GM12878 (cell line): ENCODE measurements at regions not wholly inside any gene's neighbourhood (a gene's known extent, or its start where the extent isn't known, plus 50 kb on each side); places are given as distances from the start of the nearest gene placed in this dataset.

ENCODE experiments used
- ATAC-seq: fragments of 200-7000 bp; cut with Tn5 transposase; 3 replicates; pipeline ENCODE4 v1.9.1; 2020; ENCODE audit warnings: mild to moderate bottlenecking, moderate library complexity
- BruUV-seq: library from RNA; stranded (reverse); fragments of 400-500 nt; replicated peaks from 2 replicates; lab custom pipeline; 2021; lab: Mats Ljungman, UMichigan
- CTCF ChIA-PET: fragments of 300-600 bp; sonication (Branson Sonifier 250); formaldehyde crosslinking; extraction: SDS; loops from one replicate; lab custom pipeline; 2021; ENCODE audit warnings: inconsistent platforms; lab: Yijun Ruan, JAX
- POLR2A ChIA-PET: fragments of 350-600 bp; formaldehyde crosslinking; extraction: SDS; loops from one replicate; lab custom pipeline; 2021; ENCODE audit warnings: inconsistent platforms; lab: Charles Lee
- RAD21 ChIA-PET: fragments of 300-600 bp; sonication (Branson Sonifier 250); formaldehyde crosslinking; loops from one replicate; lab custom pipeline; 2023; ENCODE audit warnings: antibody characterized with exemption; ENCODE audit not compliant: unreplicated experiment; lab: Charles Lee
- SMC1A ChIA-PET: fragments of 300-600 bp; sonication (Branson Sonifier 250); formaldehyde crosslinking; loops from one replicate; lab custom pipeline; 2023; ENCODE audit not compliant: unreplicated experiment, uncharacterized antibody; lab: Charles Lee
- DNase-seq: peaks from one replicate; pipeline ENCODE4 v3.0.0-alpha.2; 2011; ENCODE audit warnings: low read depth, low spot score
- FAIRE-seq: peaks from 3 replicates; lab custom pipeline; 2011; peaks lifted over from hg19 to GRCh38; lab: Jason Lieb, UNC
- H2AFZ ChIP-seq: 2 replicates; pipeline ENCODE4 v1.6.0; 2011; ENCODE audit warnings: low read depth, low read length, control low read depth; ENCODE audit not compliant: control insufficient read depth
- H3K27ac ChIP-seq: 2 replicates; pipeline ENCODE4 v1.5.1; 2011; ENCODE audit warnings: control low read depth; ENCODE audit not compliant: control insufficient read depth, insufficient read depth
- H3K27me3 ChIP-seq, 2 experiments: replicated peaks in 1 of 2; 2 replicates each; pipeline versions ENCODE4 v1.6.0 to v1.6.1; 2011; ENCODE audit warnings: low read length in 1 of 2; ENCODE audit not compliant: control insufficient read depth in 2 of 2, insufficient read depth in 2 of 2
- H3K36me3 ChIP-seq, 2 experiments: 2 replicates each; pipeline ENCODE4 v1.5.1; 2011; ENCODE audit warnings: low read length in 1 of 2; ENCODE audit not compliant: control insufficient read depth in 2 of 2, insufficient read depth in 2 of 2
- H3K4me1 ChIP-seq: 2 replicates; pipeline ENCODE4 v1.6.1; 2011; ENCODE audit warnings: mild to moderate bottlenecking, low read length, moderate library complexity, mixed read lengths; ENCODE audit not compliant: control insufficient read depth, insufficient read depth
- H3K4me2 ChIP-seq: 2 replicates; pipeline ENCODE4 v1.6.0; 2011; ENCODE audit warnings: control low read depth; ENCODE audit not compliant: control insufficient read depth, insufficient read depth
- H3K4me3 ChIP-seq: fragments of 200-600 bp; sonication (generic); 2 replicates; pipeline ENCODE4 v1.5.1; 2016
- H3K79me2 ChIP-seq: 2 replicates; pipeline ENCODE4 v1.6.0; 2011; ENCODE audit warnings: low read length; ENCODE audit not compliant: control insufficient read depth, insufficient read depth
- H3K9ac ChIP-seq: 2 replicates; pipeline ENCODE4 v1.8.0; 2011; ENCODE audit warnings: low read length, control low read depth, mixed read lengths; ENCODE audit not compliant: control insufficient read depth, insufficient read depth
- H3K9me3 ChIP-seq: replicated peaks from 3 replicates; pipeline ENCODE4 v1.5.1; 2011; ENCODE audit warnings: mild to moderate bottlenecking, low read length; ENCODE audit not compliant: control insufficient read depth, insufficient read depth
- H4K20me1 ChIP-seq: 2 replicates; pipeline ENCODE4 v1.6.0; 2011; ENCODE audit not compliant: control insufficient read depth, insufficient read depth
- DPF2 ChIP-seq: fragments of 450-650 bp; IDR thresholded peaks from 2 replicates; pipeline ENCODE4 v1.6.1; 2017; ENCODE audit warnings: mild to moderate bottlenecking
- ETV6 ChIP-seq, 2 experiments: fragments of 450-650 bp in 1 of 2; IDR thresholded peaks in 1 of 2; conservative IDR thresholded peaks in 1 of 2; 2 replicates each; pipeline ENCODE4 v1.6.1; 2014; ENCODE audit warnings: antibody characterized with exemption in 1 of 2, borderline replicate concordance in 1 of 2, low read depth in 1 of 2, mild to moderate bottlenecking in 1 of 2, moderate library complexity in 1 of 2
- EZH2 ChIP-seq: IDR thresholded peaks from 2 replicates; pipeline ENCODE4 v1.6.1; 2012; ENCODE audit warnings: low read depth, mild to moderate bottlenecking, control low read depth, inconsistent platforms, low read length, borderline replicate concordance; ENCODE audit not compliant: control insufficient read depth
- FOS ChIP-seq: IDR thresholded peaks from 3 replicates; pipeline ENCODE4 v1.6.1; 2011; ENCODE audit warnings: borderline replicate concordance; ENCODE audit not compliant: insufficient read length; ENCODE audit errors: extremely low read depth
- FOXK2 ChIP-seq: fragments of 450-650 bp; IDR thresholded peaks from 2 replicates; pipeline ENCODE4 v1.6.1; 2017; ENCODE audit warnings: mild to moderate bottlenecking, moderate library complexity
- HSF1 ChIP-seq: fragments of 150-350 bp; IDR thresholded peaks from 2 replicates; pipeline ENCODE4 v1.6.1; 2014; ENCODE audit warnings: mild to moderate bottlenecking, low read depth, low read length
- IKZF1 ChIP-seq: fragments of 450-650 bp; conservative IDR thresholded peaks from 2 replicates; pipeline ENCODE4 v1.6.1; 2017; ENCODE audit warnings: antibody characterized with exemption, mild to moderate bottlenecking
- IKZF2 ChIP-seq, 2 experiments: fragments of 450-650 bp; IDR thresholded peaks; 2 replicates each; pipeline ENCODE4 v1.6.1; 2017; ENCODE audit warnings: mild to moderate bottlenecking in 2 of 2, moderate library complexity in 2 of 2
- IRF4 ChIP-seq: IDR thresholded peaks from 2 replicates; pipeline ENCODE4 v1.6.1; 2011; ENCODE audit warnings: low read depth, low read length
- LARP7 ChIP-seq: fragments of 450-650 bp; IDR thresholded peaks from 2 replicates; pipeline ENCODE4 v1.6.1; 2017; ENCODE audit warnings: mild to moderate bottlenecking
- NFXL1 ChIP-seq: fragments of 450-650 bp; IDR thresholded peaks from 2 replicates; pipeline ENCODE4 v1.6.1; 2017; ENCODE audit warnings: antibody characterized with exemption, mild to moderate bottlenecking, borderline replicate concordance
- PAX5 ChIP-seq: IDR thresholded peaks from 2 replicates; pipeline ENCODE4 v1.6.1; 2011; ENCODE audit warnings: low read depth, low read length, borderline replicate concordance
- PAX8 ChIP-seq: fragments of 450-650 bp; IDR thresholded peaks from 2 replicates; pipeline ENCODE4 v1.6.1; 2017; ENCODE audit warnings: mild to moderate bottlenecking, moderate library complexity
- PML ChIP-seq: IDR thresholded peaks from 2 replicates; pipeline ENCODE4 v1.6.1; 2012; ENCODE audit warnings: low read length, inconsistent platforms
- POLR2AphosphoS5 ChIP-seq: IDR thresholded peaks from 2 replicates; pipeline ENCODE4 v1.6.1; 2011; ENCODE audit warnings: mild to moderate bottlenecking, low read length, inconsistent platforms
- STAT1 ChIP-seq: fragments of 450-650 bp; conservative IDR thresholded peaks from 2 replicates; pipeline ENCODE4 v1.6.1; 2014; ENCODE audit warnings: antibody characterized with exemption, mild to moderate bottlenecking
- STAT3 ChIP-seq: IDR thresholded peaks from 2 replicates; pipeline ENCODE4 v1.6.1; 2011; ENCODE audit warnings: low read depth, low read length, improper control_type of control experiment
- TBL1XR1 ChIP-seq: IDR thresholded peaks from 2 replicates; pipeline ENCODE4 v1.6.1; 2012; ENCODE audit warnings: low read depth, low read length, improper control_type of control experiment
- ZNF384 ChIP-seq: IDR thresholded peaks from 2 replicates; pipeline ENCODE4 v1.6.1; 2012; ENCODE audit warnings: low read depth, mild to moderate bottlenecking, low read length, improper control_type of control experiment, borderline replicate concordance
- WGBS: methylation state at CpG from one replicate; pipeline ENCODE4 v1.1.6; 2016; ENCODE audit warnings: low lambda C conversion rate; ENCODE audit not compliant: insufficient replicate concordance, insufficient coverage; ENCODE audit errors: missing lambda C conversion rate; 5-methylcytosine and 5-hydroxymethylcytosine counted together
- in situ Hi-C: fragments of 300-500 bp; cut with MboI; formaldehyde crosslinking; loops from 9 replicates; pipeline ENCODE4 v1.14.3; 2018; ENCODE audit warnings: mixed read lengths
- intact Hi-C: fragments of 100-400 bp; cut with micrococcal nuclease; formaldehyde crosslinking; loops from one replicate; pipeline ENCODE4 v1.14.2; 2022; ENCODE audit not compliant: unreplicated experiment
- TF ChIP-seq, protein P1 (sequence below): IDR thresholded peaks from 2 replicates; pipeline ENCODE4 v1.6.1; 2012; ENCODE audit warnings: low read length, inconsistent platforms
- TF ChIP-seq, protein P2 (sequence below): IDR thresholded peaks from 2 replicates; pipeline ENCODE4 v1.6.1; 2012; ENCODE audit warnings: low read depth, low read length, improper control_type of control experiment

DNA sequence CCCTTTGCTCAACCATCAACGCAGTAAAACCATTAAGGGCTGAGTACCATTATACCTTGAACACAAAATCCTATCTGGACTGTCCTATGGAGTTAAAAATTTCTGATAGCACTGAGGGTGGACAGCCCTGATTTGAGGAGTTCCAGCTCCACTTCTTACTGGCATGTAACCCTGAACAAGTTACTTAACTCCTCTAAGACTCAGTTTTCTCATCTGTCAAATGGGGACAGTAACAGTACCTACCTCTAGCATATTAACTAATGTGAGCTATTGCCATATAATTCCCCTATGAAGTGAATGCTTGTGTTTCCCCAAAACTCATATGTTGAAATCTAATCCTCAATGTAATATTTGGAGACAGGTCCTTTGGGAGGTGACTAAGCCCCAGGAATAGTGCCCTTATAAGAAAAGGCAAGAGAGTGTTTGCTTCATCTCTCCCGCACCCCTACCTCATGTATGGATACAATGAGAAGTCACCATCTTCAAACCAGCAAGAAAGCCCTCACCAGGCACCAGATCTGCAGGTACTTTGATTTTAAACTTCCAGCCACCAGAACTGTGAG lies 61.9 kb upstream of the DOCK9 start (continued):
- TF ChIP-seq PAX8 (no peak), NFXL1 (no peak), STAT3 (no peak), FOS (no peak), LARP7 (no peak), ZNF384 (no peak), PAX5 (no peak), IKZF2 (IDR thresholded peaks at IDR 0.05) (no peak), IKZF1 (no peak)
- TF ChIP-seq, protein P1, sequence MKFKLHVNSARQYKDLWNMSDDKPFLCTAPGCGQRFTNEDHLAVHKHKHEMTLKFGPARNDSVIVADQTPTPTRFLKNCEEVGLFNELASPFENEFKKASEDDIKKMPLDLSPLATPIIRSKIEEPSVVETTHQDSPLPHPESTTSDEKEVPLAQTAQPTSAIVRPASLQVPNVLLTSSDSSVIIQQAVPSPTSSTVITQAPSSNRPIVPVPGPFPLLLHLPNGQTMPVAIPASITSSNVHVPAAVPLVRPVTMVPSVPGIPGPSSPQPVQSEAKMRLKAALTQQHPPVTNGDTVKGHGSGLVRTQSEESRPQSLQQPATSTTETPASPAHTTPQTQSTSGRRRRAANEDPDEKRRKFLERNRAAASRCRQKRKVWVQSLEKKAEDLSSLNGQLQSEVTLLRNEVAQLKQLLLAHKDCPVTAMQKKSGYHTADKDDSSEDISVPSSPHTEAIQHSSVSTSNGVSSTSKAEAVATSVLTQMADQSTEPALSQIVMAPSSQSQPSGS = no peak
- TF ChIP-seq, protein P2, sequence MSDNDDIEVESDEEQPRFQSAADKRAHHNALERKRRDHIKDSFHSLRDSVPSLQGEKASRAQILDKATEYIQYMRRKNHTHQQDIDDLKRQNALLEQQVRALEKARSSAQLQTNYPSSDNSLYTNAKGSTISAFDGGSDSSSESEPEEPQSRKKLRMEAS = no peak

GRCh38 chr13:99040536-99041131 lies 62.8 kb upstream of the DOCK9 start:
- Histone ChIP-seq H3K79me2 (no peaks in the 10 kb centered on the region), H2AFZ (no peak overlapping the region), H3K9me3 (no peaks in the 10 kb centered on the region), H3K4me1 (peaks cover 8% of the 10 kb centered on the region), H3K9ac (no peak overlapping the region), H3K27ac (no peak overlapping the region), H3K4me3 (no peak overlapping the region), H3K36me3 (no peaks in the 10 kb centered on the region), H3K4me2 (no peak overlapping the region), H4K20me1 (no peaks in the 10 kb centered on the region), H3K27me3 (no peaks in the 10 kb centered on the region)
- in situ Hi-C loops (no loop called here), intact Hi-C loops (no loop called here)
- no TSS peak for BruUV-seq
- 39% methylated on average over 3 of the region's 3 CpGs for WGBS
- ChIA-PET SMC1A (no interaction called here), CTCF (no interaction called here), POLR2A (no interaction called here), RAD21 (no interaction called here)
- DNase-seq (no peak), FAIRE-seq (no peak), ATAC-seq (no peak)
- TF ChIP-seq EZH2 = no peak
- TF ChIP-seq POLR2AphosphoS5 = no peak
- no peak for TF ChIP-seq HSF1
- no peak for TF ChIP-seq PAX5
- TF ChIP-seq DPF2 = no peak
- TF ChIP-seq STAT1 = no peak
- no peak for TF ChIP-seq ETV6 (conservative IDR thresholded peaks at IDR 0.05 in 1 of 2, IDR thresholded peaks at IDR 0.05 in 1 of 2; ENCODE audit: borderline replicate concordance in 1 of 2, low read depth in 1 of 2)
- TF ChIP-seq PML = no peak
- TF ChIP-seq FOXK2 = no peak
- TF ChIP-seq TBL1XR1 = no peak
- TF ChIP-seq IRF4 = no peak
